Loucy (cell line): ENCODE measurements at regions not wholly inside any gene's neighbourhood (a gene's known extent, or its start where the extent isn't known, plus 50 kb on each side); places are given as distances from the start of the nearest gene placed in this dataset.
"Not testable (repeated sequence)": the region's sequence is repeated elsewhere in the genome, so short reads cannot be mapped to it uniquely, and the experiment has no call there.

ENCODE experiments used
- H2AFZ ChIP-seq: fragments of 200-600 bp; sonication (generic); 2 replicates; pipeline ENCODE4 v1.6.0; 2016; ENCODE audit warnings: antibody characterized with exemption, mild to moderate bottlenecking, low read length, moderate library complexity
- H3F3A ChIP-seq: fragments of 200-600 bp; 2 replicates; pipeline ENCODE4 v1.6.0; 2016; ENCODE audit warnings: antibody characterized with exemption, low read depth, mild to moderate bottlenecking
- H3K27me3 ChIP-seq: fragments of 200-600 bp; sonication (generic); 2 replicates; pipeline ENCODE4 v1.6.1; 2014; ENCODE audit warnings: low read length, mild to moderate bottlenecking; ENCODE audit not compliant: insufficient read depth, poor library complexity, severe bottlenecking
- H3K36me3 ChIP-seq: fragments of 200-600 bp; sonication (generic); 2 replicates; pipeline ENCODE4 v1.6.1; 2016; ENCODE audit warnings: low read length; ENCODE audit not compliant: insufficient read depth
- H3K4me1 ChIP-seq: fragments of 200-600 bp; sonication (generic); 2 replicates; pipeline ENCODE4 v1.5.1; 2014; ENCODE audit warnings: low read length, mild to moderate bottlenecking; ENCODE audit not compliant: insufficient read depth, poor library complexity, severe bottlenecking
- H3K4me2 ChIP-seq: fragments of 200-600 bp; sonication (generic); 2 replicates; pipeline ENCODE4 v1.6.0; 2014; ENCODE audit warnings: antibody characterized with exemption, low read length, low read depth, mild to moderate bottlenecking; ENCODE audit not compliant: poor library complexity, severe bottlenecking
- H3K4me3 ChIP-seq: fragments of 200-600 bp; sonication (generic); 2 replicates; pipeline ENCODE4 v1.5.1; 2014; ENCODE audit warnings: low read length, mild to moderate bottlenecking, mixed read lengths; ENCODE audit not compliant: poor library complexity, severe bottlenecking
- H3K79me2 ChIP-seq: fragments of 200-600 bp; sonication (generic); 2 replicates; pipeline ENCODE4 v1.6.1; 2014; ENCODE audit warnings: low read length; ENCODE audit not compliant: insufficient read depth
- H3K9ac ChIP-seq: fragments of 200-600 bp; sonication (generic); 2 replicates; pipeline ENCODE4 v1.6.0; 2014; ENCODE audit warnings: mild to moderate bottlenecking, low read depth, low read length, moderate library complexity; ENCODE audit not compliant: poor library complexity, severe bottlenecking
- H3K9me2 ChIP-seq: fragments of 200-600 bp; sonication (generic); replicated peaks from 2 replicates; pipeline ENCODE4 v1.6.1; 2016; ENCODE audit warnings: low read depth, low read length, mixed read lengths
- H3K9me3 ChIP-seq: fragments of 200-600 bp; sonication (generic); 2 replicates; pipeline ENCODE4 v1.6.1; 2014; ENCODE audit warnings: mild to moderate bottlenecking, antibody characterized with exemption, low read length, low read depth; ENCODE audit not compliant: insufficient read depth
- H4K20me1 ChIP-seq: fragments of 200-600 bp; sonication (generic); 2 replicates; pipeline ENCODE4 v1.6.0; 2014; ENCODE audit warnings: antibody characterized with exemption, low read length, mild to moderate bottlenecking; ENCODE audit not compliant: insufficient read depth, poor library complexity, severe bottlenecking
- EZH2phosphoT487 ChIP-seq: fragments of 200-600 bp; IDR thresholded peaks from 2 replicates; pipeline ENCODE4 v1.6.1; 2018; ENCODE audit warnings: antibody characterized with exemption, mild to moderate bottlenecking, moderate library complexity, borderline replicate concordance
- TF ChIP-seq, protein P1 (sequence below): fragments of 200-600 bp; sonication (generic); conservative IDR thresholded peaks from 2 replicates; pipeline ENCODE4 v1.5.1; 2014; ENCODE audit warnings: mild to moderate bottlenecking, antibody characterized with exemption, low read length

- Histone ChIP-seq H3K36me3 (no peaks in the 10 kb centered on the region), H3K27me3 (no peaks in the 10 kb centered on the region), H3K4me1 (peaks cover 61% of the 10 kb centered on the region), H3F3A (no peaks in the 10 kb centered on the region; the same call in 1 of the 2 replicates), H3K9ac (no peak overlapping the region), H3K4me2 (peak overlapping the region; percentile 3), H3K9me3 (no peaks in the 10 kb centered on the region), H2AFZ (no peak overlapping the region; the same call in 1 of the 2 replicates), H3K9me2 (no peaks in the 10 kb centered on the region), H3K79me2 (no peaks in the 10 kb centered on the region), H4K20me1 (no peaks in the 10 kb centered on the region), H3K4me3 (no peak overlapping the region)
- TF ChIP-seq EZH2phosphoT487 = no peak
- TF ChIP-seq, protein P1, sequence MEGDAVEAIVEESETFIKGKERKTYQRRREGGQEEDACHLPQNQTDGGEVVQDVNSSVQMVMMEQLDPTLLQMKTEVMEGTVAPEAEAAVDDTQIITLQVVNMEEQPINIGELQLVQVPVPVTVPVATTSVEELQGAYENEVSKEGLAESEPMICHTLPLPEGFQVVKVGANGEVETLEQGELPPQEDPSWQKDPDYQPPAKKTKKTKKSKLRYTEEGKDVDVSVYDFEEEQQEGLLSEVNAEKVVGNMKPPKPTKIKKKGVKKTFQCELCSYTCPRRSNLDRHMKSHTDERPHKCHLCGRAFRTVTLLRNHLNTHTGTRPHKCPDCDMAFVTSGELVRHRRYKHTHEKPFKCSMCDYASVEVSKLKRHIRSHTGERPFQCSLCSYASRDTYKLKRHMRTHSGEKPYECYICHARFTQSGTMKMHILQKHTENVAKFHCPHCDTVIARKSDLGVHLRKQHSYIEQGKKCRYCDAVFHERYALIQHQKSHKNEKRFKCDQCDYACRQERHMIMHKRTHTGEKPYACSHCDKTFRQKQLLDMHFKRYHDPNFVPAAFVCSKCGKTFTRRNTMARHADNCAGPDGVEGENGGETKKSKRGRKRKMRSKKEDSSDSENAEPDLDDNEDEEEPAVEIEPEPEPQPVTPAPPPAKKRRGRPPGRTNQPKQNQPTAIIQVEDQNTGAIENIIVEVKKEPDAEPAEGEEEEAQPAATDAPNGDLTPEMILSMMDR = no peak
Measured at GRCh38 chr6:80956898-80957297, 795.6 kb downstream of the TENT5A start.

DNA sequence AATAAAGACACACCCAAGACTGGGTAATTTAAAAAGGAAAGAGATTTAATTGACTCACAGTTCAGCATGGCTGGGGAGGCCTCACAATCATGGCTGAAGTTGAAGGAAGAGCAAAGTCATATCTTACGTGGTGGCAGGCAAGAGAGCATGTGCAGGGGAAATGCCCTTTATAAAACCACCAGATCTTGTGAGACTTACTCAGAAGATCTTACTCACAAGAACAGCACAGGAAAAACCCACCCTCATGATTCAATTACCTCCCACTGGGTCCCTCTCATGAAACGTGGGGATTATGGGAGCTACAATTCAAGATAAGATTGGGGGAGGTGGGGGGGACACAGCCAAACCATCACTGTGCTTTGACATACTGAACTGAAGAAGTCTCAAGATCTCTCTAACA lies 800.0 kb downstream of the TENT5A start:
- not testable (repeated sequence) for H3K9ac ChIP-seq, H3K36me3 ChIP-seq, H3K9me2 ChIP-seq, H3K27me3 ChIP-seq, H3F3A ChIP-seq, H3K79me2 ChIP-seq, H3K4me3 ChIP-seq, H3K9me3 ChIP-seq, H4K20me1 ChIP-seq
- H2AFZ ChIP-seq = peak overlapping the region; percentile 61; the same call in 1 of the 2 replicates
- H3K4me1 ChIP-seq = peaks cover 51% of the 10 kb centered on the region
- H3K4me2 ChIP-seq = peak overlapping the region; percentile 22

GRCh38 chr6:80946402-80946801 lies 806.1 kb downstream of the TENT5A start:
- Histone ChIP-seq H3K9ac (no peak overlapping the region), H3K9me3 (no peaks in the 10 kb centered on the region), H4K20me1 (no peaks in the 10 kb centered on the region), H3K9me2 (no peaks in the 10 kb centered on the region), H3F3A (no peaks in the 10 kb centered on the region), H3K79me2 (no peaks in the 10 kb centered on the region), H3K4me3 (no peak overlapping the region), H3K27me3 (no peaks in the 10 kb centered on the region), H3K36me3 (no peaks in the 10 kb centered on the region), H2AFZ (no peak overlapping the region), H3K4me1 (peaks cover 1% of the 10 kb centered on the region), H3K4me2 (no peak overlapping the region)
- TF ChIP-seq EZH2phosphoT487 = no peak
- TF ChIP-seq, protein P1 = no peak

DNA sequence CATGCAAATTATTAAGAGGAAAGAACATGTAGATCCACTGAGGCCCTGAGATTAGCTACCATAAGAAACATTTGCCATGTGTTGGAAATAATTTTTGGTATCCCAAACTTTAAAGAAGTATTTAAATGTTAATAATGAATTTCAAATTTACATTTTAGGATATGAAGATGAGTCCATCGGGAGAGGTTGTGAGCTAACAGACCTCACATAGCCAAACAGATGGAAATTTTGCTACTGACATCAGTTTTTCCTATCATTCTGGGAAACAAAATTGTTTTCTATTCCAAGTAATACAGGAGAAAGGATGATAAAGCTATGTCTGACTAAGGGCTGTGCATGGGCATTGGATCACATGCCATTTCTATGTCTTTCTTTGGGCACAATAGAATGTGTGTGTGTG lies 809.6 kb downstream of the TENT5A start:
- H3K4me1 ChIP-seq = peaks cover 9% of the 10 kb centered on the region

More for the DNA sequence above, 809.6 kb downstream of the TENT5A start:
- no peaks in the 10 kb centered on the region for H3F3A ChIP-seq
- H2AFZ ChIP-seq = no peak overlapping the region
- H3K9me3 ChIP-seq = peaks cover 4% of the 10 kb centered on the region; the same call in 1 of the 2 replicates
- H3K27me3 ChIP-seq = no peaks in the 10 kb centered on the region
- H3K9me2 ChIP-seq = no peaks in the 10 kb centered on the region
- no peak overlapping the region for H3K9ac ChIP-seq
- no peak overlapping the region for H3K4me3 ChIP-seq
- TF ChIP-seq EZH2phosphoT487 = no peak
- TF ChIP-seq, protein P1 = no peak
- no peak overlapping the region for H3K4me2 ChIP-seq
- no peaks in the 10 kb centered on the region for H3K36me3 ChIP-seq
- no peaks in the 10 kb centered on the region for H4K20me1 ChIP-seq
- H3K79me2 ChIP-seq = no peaks in the 10 kb centered on the region
